ENCODE measurements at regions not wholly inside any gene's neighbourhood (a gene's known extent, or its start where the extent isn't known, plus 50 kb on each side); places are given as distances from the start of the nearest gene placed in this dataset.

DNA sequence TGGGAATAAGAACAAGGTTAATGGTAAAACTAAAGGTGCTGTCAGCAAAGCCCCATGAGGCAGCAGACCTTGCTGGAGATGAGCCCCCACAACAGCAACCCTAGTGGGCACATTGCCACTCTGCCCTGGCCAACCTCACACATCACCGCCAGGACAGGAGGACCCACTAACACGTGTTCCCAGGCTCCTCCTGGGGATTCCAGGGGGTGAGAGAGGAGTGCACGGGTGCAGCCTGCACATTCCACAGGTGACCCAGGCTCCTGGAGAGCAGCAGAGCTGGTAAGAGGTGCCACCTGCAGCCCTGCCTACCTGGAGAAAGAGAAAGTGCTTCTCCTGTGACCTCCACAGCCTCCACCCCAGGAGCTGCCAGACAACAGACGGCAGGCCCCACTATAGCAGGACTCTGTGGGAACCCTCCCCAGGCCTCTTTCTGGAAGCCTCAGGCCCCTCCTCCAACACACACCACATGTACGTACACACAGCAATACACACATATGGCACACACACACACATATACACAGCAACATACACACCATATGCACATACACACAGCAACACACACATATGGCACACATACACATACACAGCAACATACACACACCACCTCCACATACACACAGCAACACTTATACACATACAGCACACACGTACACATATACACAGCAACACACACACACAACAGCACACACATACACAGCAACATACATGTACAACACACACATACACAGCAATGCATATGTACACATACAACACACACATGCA lies 187.1 kb downstream of the GLI2 start:
- no peak for TF ChIP-seq EZH2 (IDR thresholded peaks at IDR 0.05; ENCODE audit: borderline replicate concordance)
- no peak for TF ChIP-seq EZH2phosphoT487 (IDR thresholded peaks at IDR 0.05; ENCODE audit: low read depth, severe bottlenecking, unreplicated experiment)
- TF ChIP-seq, protein P1, sequence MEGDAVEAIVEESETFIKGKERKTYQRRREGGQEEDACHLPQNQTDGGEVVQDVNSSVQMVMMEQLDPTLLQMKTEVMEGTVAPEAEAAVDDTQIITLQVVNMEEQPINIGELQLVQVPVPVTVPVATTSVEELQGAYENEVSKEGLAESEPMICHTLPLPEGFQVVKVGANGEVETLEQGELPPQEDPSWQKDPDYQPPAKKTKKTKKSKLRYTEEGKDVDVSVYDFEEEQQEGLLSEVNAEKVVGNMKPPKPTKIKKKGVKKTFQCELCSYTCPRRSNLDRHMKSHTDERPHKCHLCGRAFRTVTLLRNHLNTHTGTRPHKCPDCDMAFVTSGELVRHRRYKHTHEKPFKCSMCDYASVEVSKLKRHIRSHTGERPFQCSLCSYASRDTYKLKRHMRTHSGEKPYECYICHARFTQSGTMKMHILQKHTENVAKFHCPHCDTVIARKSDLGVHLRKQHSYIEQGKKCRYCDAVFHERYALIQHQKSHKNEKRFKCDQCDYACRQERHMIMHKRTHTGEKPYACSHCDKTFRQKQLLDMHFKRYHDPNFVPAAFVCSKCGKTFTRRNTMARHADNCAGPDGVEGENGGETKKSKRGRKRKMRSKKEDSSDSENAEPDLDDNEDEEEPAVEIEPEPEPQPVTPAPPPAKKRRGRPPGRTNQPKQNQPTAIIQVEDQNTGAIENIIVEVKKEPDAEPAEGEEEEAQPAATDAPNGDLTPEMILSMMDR (IDR thresholded peaks at IDR 0.05; ENCODE audit: poor library complexity): no peak
- no peaks in the 10 kb centered on the region for H3K79me2 ChIP-seq
- H2AFZ ChIP-seq: no peak overlapping the region
- no peak overlapping the region for H3K4me2 ChIP-seq
- no peak overlapping the region for H3K4me3 ChIP-seq
- DNase-seq (ENCODE audit: low spot score): no peak
- 97% methylated on average over 6 of the region's 6 CpGs for WGBS (ENCODE audit: low lambda C conversion rate, missing lambda C conversion rate)
- H3K9me3 ChIP-seq (ENCODE audit: low read depth): no peaks in the 10 kb centered on the region
- H3K9me2 ChIP-seq (replicated peaks; ENCODE audit: insufficient read depth): no peaks in the 10 kb centered on the region
- no peak overlapping the region for H3K27ac ChIP-seq
- H3K36me3 ChIP-seq (replicated peaks; ENCODE audit: insufficient read depth, low read depth): no peaks in the 10 kb centered on the region
- H4K20me1 ChIP-seq (ENCODE audit: insufficient read depth, poor library complexity, severe bottlenecking): no peaks in the 10 kb centered on the region
- peaks cover 17% of the 10 kb centered on the region for H3K4me1 ChIP-seq (ENCODE audit: insufficient read depth)
- H3K27me3 ChIP-seq: no peaks in the 10 kb centered on the region

DNA sequence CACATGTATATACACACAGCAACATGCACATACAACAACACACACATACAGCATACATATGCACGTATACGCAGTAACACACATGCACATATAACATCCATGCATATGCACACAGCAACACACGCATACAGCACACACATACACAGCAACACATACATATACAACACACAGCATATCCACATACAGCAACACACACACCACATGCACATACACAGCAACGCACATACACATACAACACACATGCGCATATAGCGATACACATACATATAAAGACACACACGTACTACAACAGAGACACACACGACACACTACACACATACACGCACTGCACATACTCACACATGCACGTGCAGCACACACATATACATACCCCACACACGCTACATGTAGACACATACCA lies 187.8 kb downstream of the GLI2 start:
- Histone ChIP-seq H3K9me2 (replicated peaks; ENCODE audit: insufficient read depth) (no peaks in the 10 kb centered on the region), H3K36me3 (replicated peaks; ENCODE audit: insufficient read depth, low read depth) (no peaks in the 10 kb centered on the region), H4K20me1 (ENCODE audit: insufficient read depth, poor library complexity, severe bottlenecking) (no peaks in the 10 kb centered on the region), H2AFZ (no peak overlapping the region), H3K4me3 (no peak overlapping the region), H3K27me3 (no peaks in the 10 kb centered on the region), H3K4me1 (ENCODE audit: insufficient read depth) (peaks cover 17% of the 10 kb centered on the region), H3K9me3 (ENCODE audit: low read depth) (no peaks in the 10 kb centered on the region), H3K27ac (no peak overlapping the region), H3K4me2 (no peak overlapping the region), H3K79me2 (no peaks in the 10 kb centered on the region)
- 98% methylated on average over 11 of the region's 11 CpGs for WGBS (ENCODE audit: low lambda C conversion rate, missing lambda C conversion rate)
- no peak for TF ChIP-seq EZH2phosphoT487 (IDR thresholded peaks at IDR 0.05; ENCODE audit: low read depth, severe bottlenecking, unreplicated experiment)
- TF ChIP-seq, protein P1 (IDR thresholded peaks at IDR 0.05; ENCODE audit: poor library complexity): no peak
- TF ChIP-seq EZH2 (IDR thresholded peaks at IDR 0.05; ENCODE audit: borderline replicate concordance): no peak
- DNase-seq (ENCODE audit: low spot score): no peak

- Histone ChIP-seq H3K27me3 (no peaks in the 10 kb centered on the region), H4K20me1 (ENCODE audit: insufficient read depth, poor library complexity, severe bottlenecking) (no peaks in the 10 kb centered on the region), H3K27ac (no peak overlapping the region), H3K4me1 (ENCODE audit: insufficient read depth) (peaks cover 11% of the 10 kb centered on the region), H3K36me3 (replicated peaks; ENCODE audit: insufficient read depth, low read depth) (no peaks in the 10 kb centered on the region), H3K9me3 (ENCODE audit: low read depth) (no peaks in the 10 kb centered on the region), H3K9me2 (replicated peaks; ENCODE audit: insufficient read depth) (no peaks in the 10 kb centered on the region), H3K4me2 (no peak overlapping the region), H2AFZ (no peak overlapping the region), H3K79me2 (no peaks in the 10 kb centered on the region), H3K4me3 (no peak overlapping the region)
- WGBS (ENCODE audit: low lambda C conversion rate, missing lambda C conversion rate): 97% methylated on average over 5 of the region's 5 CpGs
- TF ChIP-seq EZH2phosphoT487 (IDR thresholded peaks at IDR 0.05; ENCODE audit: low read depth, severe bottlenecking, unreplicated experiment): no peak
- DNase-seq (ENCODE audit: low spot score): no peak
Measured at GRCh38 chr2:120924924-120925323, 189.3 kb downstream of the GLI2 start.

DNA sequence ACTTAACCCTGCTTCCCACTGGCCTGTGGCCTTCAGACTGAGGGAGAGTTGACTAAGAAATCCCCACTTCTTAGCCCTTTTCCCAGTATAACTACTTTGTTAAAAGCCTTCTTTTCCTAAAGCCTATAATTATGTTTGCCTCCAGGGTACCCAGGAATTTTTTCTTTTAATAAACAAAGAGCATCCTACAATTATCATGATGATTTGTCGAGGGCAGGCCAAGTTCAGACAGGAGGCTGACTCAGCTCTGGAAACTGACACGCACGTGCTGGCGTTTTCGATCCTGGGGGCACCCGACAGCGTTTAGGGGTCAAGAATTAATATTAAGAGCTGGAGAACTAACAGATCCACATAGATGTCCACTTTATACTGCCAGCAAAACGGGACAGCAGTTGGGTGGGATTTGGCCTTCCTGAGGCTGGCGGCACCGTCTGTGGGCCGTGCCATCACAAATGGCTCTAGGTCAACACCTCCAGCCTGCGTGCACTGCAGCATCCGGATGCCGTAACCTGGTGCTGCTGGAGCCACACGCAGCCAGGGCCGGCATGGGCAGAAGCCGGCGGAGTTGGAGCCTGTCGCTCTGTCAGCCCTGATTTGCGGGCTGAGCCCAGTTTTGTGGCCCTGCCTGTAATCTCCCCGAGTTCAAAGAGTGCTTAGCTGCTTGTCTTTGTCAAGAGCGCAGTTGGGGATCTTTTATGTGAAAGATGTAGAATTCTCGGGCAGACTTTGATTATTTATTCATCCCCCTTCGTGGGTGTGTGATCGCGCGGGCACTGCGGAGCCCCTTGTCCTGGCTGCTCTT lies 191.0 kb downstream of the GLI2 start:
- no peak overlapping the region for H3K4me2 ChIP-seq
- DNase-seq (ENCODE audit: low spot score): no peak
- H2AFZ ChIP-seq: no peak overlapping the region
- H3K27ac ChIP-seq: no peak overlapping the region
- TF ChIP-seq, protein P1 (IDR thresholded peaks at IDR 0.05; ENCODE audit: poor library complexity): no peak
- TF ChIP-seq EZH2 (IDR thresholded peaks at IDR 0.05; ENCODE audit: borderline replicate concordance): no peak
- H4K20me1 ChIP-seq (ENCODE audit: insufficient read depth, poor library complexity, severe bottlenecking): no peaks in the 10 kb centered on the region
- no peaks in the 10 kb centered on the region for H3K4me1 ChIP-seq (ENCODE audit: insufficient read depth)
- H3K36me3 ChIP-seq (replicated peaks; ENCODE audit: insufficient read depth, low read depth): no peaks in the 10 kb centered on the region
- 66% methylated on average over 28 of the region's 28 CpGs for WGBS (ENCODE audit: low lambda C conversion rate, missing lambda C conversion rate)
- H3K27me3 ChIP-seq: no peaks in the 10 kb centered on the region
- no peak overlapping the region for H3K4me3 ChIP-seq
- no peaks in the 10 kb centered on the region for H3K9me2 ChIP-seq (replicated peaks; ENCODE audit: insufficient read depth)
- no peaks in the 10 kb centered on the region for H3K9me3 ChIP-seq (ENCODE audit: low read depth)
- no peaks in the 10 kb centered on the region for H3K79me2 ChIP-seq
